NB4 (cell line): ENCODE measurements at regions not wholly inside any gene's neighbourhood (a gene's known extent, or its start where the extent isn't known, plus 50 kb on each side); places are given as distances from the start of the nearest gene placed in this dataset.

Experiments used
- CTCF ChIP-seq: IDR thresholded peaks from one replicate; pipeline ENCODE4 v1.5.1; 2012; ENCODE audit warnings: low read depth, low read length
- MAX ChIP-seq: IDR thresholded peaks from 2 replicates; pipeline ENCODE4 v1.6.1; 2011; ENCODE audit warnings: low read depth, low read length
- MYC ChIP-seq: IDR thresholded peaks from 2 replicates; pipeline ENCODE4 v1.6.1; 2011; ENCODE audit warnings: low read depth, low read length
- POLR2A ChIP-seq: IDR thresholded peaks from 2 replicates; pipeline ENCODE4 v1.6.1; 2011; ENCODE audit warnings: mild to moderate bottlenecking; ENCODE audit not compliant: insufficient read length; ENCODE audit errors: extremely low read depth

GRCh38 chr12:19872621-19873540 is 433.6 kb downstream of the AEBP2 start:
- TF ChIP-seq CTCF (no peak), POLR2A (no peak), MYC (no peak), MAX (no peak)
